ENCODE measurements at regions not wholly inside any gene's neighbourhood (a gene's known extent, or its start where the extent isn't known, plus 50 kb on each side); places are given as distances from the start of the nearest gene placed in this dataset.

- no peak for DNase-seq (ENCODE audit: low spot score)
These were observed 192.3 kb upstream of the FOXF1 start for GRCh38 chr16:86317813-86318650.

GRCh38 chr16:86319585-86320236 is 190.6 kb upstream of the FOXF1 start:
- DNase-seq (ENCODE audit: low spot score), result no peak

- DNase-seq (ENCODE audit: low spot score), result no peak
These were observed 190.1 kb upstream of the FOXF1 start for GRCh38 chr16:86320237-86320595.

- DNase-seq (ENCODE audit: low spot score), result no peak
These were observed 188.8 kb upstream of the FOXF1 start for GRCh38 chr16:86321491-86321890.

- DNase-seq (ENCODE audit: low spot score), result peak; percentile 14
These were observed 188.0 kb upstream of the FOXF1 start for GRCh38 chr16:86322283-86322682.

- DNase-seq (ENCODE audit: low spot score), result no peak
These were observed 187.5 kb upstream of the FOXF1 start for GRCh38 chr16:86322806-86323205.

- no peak for DNase-seq (ENCODE audit: low spot score)
These were observed 186.0 kb upstream of the FOXF1 start for GRCh38 chr16:86324320-86324719.

- DNase-seq (ENCODE audit: low spot score), result no peak
These were observed 185.0 kb upstream of the FOXF1 start for GRCh38 chr16:86325360-86325759.

GRCh38 chr16:86325895-86326294 is 184.4 kb upstream of the FOXF1 start:
- DNase-seq (ENCODE audit: low spot score), result no peak

GRCh38 chr16:86327321-86327720 is 183.0 kb upstream of the FOXF1 start:
- DNase-seq (ENCODE audit: low spot score), result no peak

- DNase-seq (ENCODE audit: low spot score), result no peak
These were observed 179.4 kb upstream of the FOXF1 start for GRCh38 chr16:86330906-86331305.

GRCh38 chr16:86334079-86334635 is 176.2 kb upstream of the FOXF1 start:
- no peak for DNase-seq (ENCODE audit: low spot score)

- DNase-seq (ENCODE audit: low spot score), result no peak
These were observed 174.8 kb upstream of the FOXF1 start for GRCh38 chr16:86335266-86336172.

GRCh38 chr16:86337138-86337537 is 173.2 kb upstream of the FOXF1 start:
- DNase-seq (ENCODE audit: low spot score), result no peak

GRCh38 chr16:86337581-86338402 is 172.5 kb upstream of the FOXF1 start:
- no peak for DNase-seq (ENCODE audit: low spot score)

- DNase-seq (ENCODE audit: low spot score), result no peak
These were observed 171.8 kb upstream of the FOXF1 start for GRCh38 chr16:86338403-86339115.

- no peak for DNase-seq (ENCODE audit: low spot score)
These were observed 168.0 kb upstream of the FOXF1 start for GRCh38 chr16:86342161-86342834.

GRCh38 chr16:86343027-86343795 is 167.1 kb upstream of the FOXF1 start:
- peak; percentile 53 for DNase-seq (ENCODE audit: low spot score)
